A549 (cell line): ENCODE measurements at regions not wholly inside any gene's neighbourhood (a gene's known extent, or its start where the extent isn't known, plus 50 kb on each side); places are given as distances from the start of the nearest gene placed in this dataset.

Source experiments
- ATAC-seq, 2 experiments: fragments of 200-7000 bp in 1 of 2; fragments of >200 bp in 1 of 2; cut with Nextera tagmentation in 1 of 2; cut with Tn5 transposase in 1 of 2; 3 replicates each; pipeline versions ENCODE4 v1.8.0 to v1.9.1; 2018 to 2020; ENCODE audit warnings: mild to moderate bottlenecking in 1 of 2, moderate library complexity in 1 of 2
- CTCF ChIA-PET: fragments of 300-600 bp; sonication (Branson Sonifier 250); formaldehyde crosslinking; extraction: SDS; loops from one replicate; lab custom pipeline; 2021; ENCODE audit warnings: antibody characterized with exemption, inconsistent platforms; lab: Yijun Ruan, JAX
- POLR2A ChIA-PET: fragments of 350-600 bp; formaldehyde crosslinking; extraction: SDS; loops from one replicate; lab custom pipeline; 2021; ENCODE audit warnings: antibody characterized with exemption, inconsistent platforms; lab: Yijun Ruan, JAX
- DNase-seq, 2 experiments: peaks; one replicate each; pipeline versions ENCODE4 v3.0.0 to v3.0.0-alpha.2; 2011 to 2016; ENCODE audit warnings: low read depth in 1 of 2, low spot score in 1 of 2
- FAIRE-seq: peaks from 2 replicates; lab custom pipeline; 2011; peaks lifted over from hg19 to GRCh38; lab: Jason Lieb, UNC
- H3K27ac ChIP-seq, 2 experiments: fragments of >200 bp; sonication (Bioruptor Twin); formaldehyde crosslinking; 3 replicates each; pipeline ENCODE4 v1.5.1; 2016 to 2017
- H3K4me1 ChIP-seq: fragments of >200 bp; sonication (Bioruptor Twin); formaldehyde crosslinking; 3 replicates; pipeline ENCODE4 v1.6.1; 2016
- H3K4me2 ChIP-seq: fragments of >200 bp; sonication (Bioruptor Twin); formaldehyde crosslinking; 3 replicates; pipeline ENCODE4 v1.6.1; 2016
- H3K4me3 ChIP-seq: fragments of >200 bp; sonication (Bioruptor Twin); formaldehyde crosslinking; 3 replicates; pipeline ENCODE4 v1.5.1; 2016
- H3K9me3 ChIP-seq: fragments of >200 bp; sonication (Bioruptor Twin); formaldehyde crosslinking; 3 replicates; pipeline ENCODE4 v1.6.1; 2016
- CBX8 ChIP-seq: fragments of 200-600 bp; sonication (generic); IDR thresholded peaks from 2 replicates; pipeline ENCODE4 v1.6.1; 2016
- CTCF ChIP-seq: fragments of >200 bp; sonication (Bioruptor Twin); formaldehyde crosslinking; IDR thresholded peaks from 3 replicates; pipeline ENCODE4 v1.5.1; 2016
- EHF ChIP-seq: fragments of 250-450 bp; sonication (Bioruptor Pico); IDR thresholded peaks from 2 replicates; pipeline ENCODE4 v1.5.0; 2020; ENCODE audit warnings: mild to moderate bottlenecking
- EHMT2 ChIP-seq: fragments of 200-600 bp; sonication (generic); IDR thresholded peaks from 2 replicates; pipeline ENCODE4 v1.6.1; 2016; ENCODE audit warnings: antibody characterized with exemption, low read depth, mild to moderate bottlenecking, moderate library complexity
- ELK1 ChIP-seq: fragments of 150-350 bp; IDR thresholded peaks from 2 replicates; pipeline ENCODE4 v1.6.1; 2014; ENCODE audit warnings: low read depth, mild to moderate bottlenecking, low read length
- EP300 ChIP-seq, 2 experiments: fragments of >200 bp; sonication (Bioruptor Twin); formaldehyde crosslinking; IDR thresholded peaks; 2 replicates in 1 of 2; 3 replicates in 1 of 2; pipeline ENCODE4 v1.6.1; 2016 to 2017
- ESRRA ChIP-seq: fragments of 150-350 bp; IDR thresholded peaks from 2 replicates; pipeline ENCODE4 v1.6.1; 2014; ENCODE audit warnings: mild to moderate bottlenecking, low read length, borderline replicate concordance
- FOSB ChIP-seq: fragments of 250-450 bp; sonication (Bioruptor Pico); IDR thresholded peaks from 2 replicates; pipeline ENCODE4 v1.5.0; 2020; ENCODE audit warnings: mild to moderate bottlenecking, moderate library complexity
- FOSL2 ChIP-seq, 2 experiments: fragments of 450-650 bp in 1 of 2; fragments of >200 bp in 1 of 2; sonication (Bioruptor Twin) in 1 of 2; formaldehyde crosslinking; IDR thresholded peaks; 2 replicates each; pipeline versions ENCODE4 v1.5.0 to v1.6.1; 2016 to 2020; ENCODE audit warnings: mild to moderate bottlenecking in 1 of 2, moderate library complexity in 1 of 2
- HES2 ChIP-seq: fragments of >200 bp; sonication (Bioruptor Twin); formaldehyde crosslinking; IDR thresholded peaks from 2 replicates; pipeline ENCODE4 v1.6.1; 2016
- HEYL ChIP-seq: fragments of 250-450 bp; sonication (Bioruptor Pico); IDR thresholded peaks from 2 replicates; pipeline ENCODE4 v1.8.0; 2021; ENCODE audit warnings: mild to moderate bottlenecking, moderate library complexity
- HOXB13 ChIP-seq: fragments of 250-450 bp; sonication (Bioruptor Pico); IDR thresholded peaks from 2 replicates; pipeline ENCODE4 v1.5.0; 2020; ENCODE audit warnings: low read depth, mild to moderate bottlenecking, moderate library complexity
- KDM1A ChIP-seq: fragments of 200-600 bp; sonication (generic); IDR thresholded peaks from 2 replicates; pipeline ENCODE4 v1.6.1; 2016; ENCODE audit warnings: low read depth, mild to moderate bottlenecking
- KDM5A ChIP-seq: fragments of 200-600 bp; sonication (generic); IDR thresholded peaks from 2 replicates; pipeline ENCODE4 v1.6.1; 2016; ENCODE audit warnings: antibody characterized with exemption, mild to moderate bottlenecking
- NFE2L2 ChIP-seq: fragments of 150-350 bp; conservative IDR thresholded peaks from 2 replicates; pipeline ENCODE4 v1.6.1; 2014; ENCODE audit warnings: low read length
- NPAS2 ChIP-seq: fragments of 250-450 bp; sonication (Bioruptor Pico); IDR thresholded peaks from 2 replicates; pipeline ENCODE4 v1.8.0; 2022; ENCODE audit warnings: mild to moderate bottlenecking, moderate library complexity, borderline replicate concordance
- PHF8 ChIP-seq: fragments of 200-600 bp; sonication (generic); IDR thresholded peaks from 2 replicates; pipeline ENCODE4 v1.6.1; 2016; ENCODE audit warnings: low read depth, mild to moderate bottlenecking, antibody characterized with exemption, moderate library complexity, borderline replicate concordance
- POLR2AphosphoS2 ChIP-seq: conservative IDR thresholded peaks from 2 replicates; pipeline ENCODE4 v1.6.1; 2012; ENCODE audit warnings: low read length, improper control_type of control experiment, inconsistent platforms
- RAD21 ChIP-seq, 2 experiments: fragments of >200 bp in 1 of 2; sonication (Bioruptor Twin) in 1 of 2; formaldehyde crosslinking in 1 of 2; IDR thresholded peaks in 1 of 2; conservative IDR thresholded peaks in 1 of 2; 2 replicates in 1 of 2; 3 replicates in 1 of 2; pipeline ENCODE4 v1.6.1; 2012 to 2018; ENCODE audit warnings: inconsistent platforms in 1 of 2
- RNF2 ChIP-seq: fragments of 200-600 bp; sonication (generic); IDR thresholded peaks from 2 replicates; pipeline ENCODE4 v1.6.1; 2016; ENCODE audit warnings: low read depth, mild to moderate bottlenecking, antibody characterized with exemption, moderate library complexity, borderline replicate concordance
- SMC3 ChIP-seq: fragments of >200 bp; sonication (Bioruptor Twin); formaldehyde crosslinking; IDR thresholded peaks from 3 replicates; pipeline ENCODE4 v1.6.1; 2018; ENCODE audit warnings: inconsistent platforms
- SREBF2 ChIP-seq: fragments of 450-650 bp; IDR thresholded peaks from 2 replicates; pipeline ENCODE4 v1.6.1; 2014; ENCODE audit warnings: mild to moderate bottlenecking, moderate library complexity
- ZFP36 ChIP-seq: fragments of 450-650 bp; IDR thresholded peaks from 2 replicates; pipeline ENCODE4 v1.6.1; 2014; ENCODE audit warnings: borderline replicate concordance; ENCODE audit not compliant: partially characterized antibody
- ZNF302 ChIP-seq: fragments of 250-450 bp; sonication (Bioruptor Pico); IDR thresholded peaks from 2 replicates; pipeline ENCODE4 v1.9.0; 2021; ENCODE audit warnings: inconsistent platforms, mild to moderate bottlenecking, moderate library complexity
- ZSCAN20 ChIP-seq: fragments of 250-450 bp; sonication (Bioruptor Pico); IDR thresholded peaks from 2 replicates; pipeline ENCODE4 v1.8.0; 2022; ENCODE audit warnings: mild to moderate bottlenecking, moderate library complexity
- WGBS: methylation state at CpG from one replicate; pipeline ENCODE4 v1.1.6; 2017; ENCODE audit errors: missing lambda C conversion rate; 5-methylcytosine and 5-hydroxymethylcytosine counted together

- TF ChIP-seq EHF (CRISPR knock-in tag) (no peak), CBX8 (no peak), ZNF302 (no peak), FOSL2 (IDR thresholded peaks at IDR 0.05) (no peak), FOSL2 (CRISPR knock-in tag; IDR thresholded peaks at IDR 0.05) (no peak), HEYL (no peak), ZFP36 (no peak)
Observed at GRCh38 chr3:66617351-66617750, 116.5 kb upstream of the LRIG1 start (continued).

GRCh38 chr3:66618066-66618465 is 117.2 kb upstream of the LRIG1 start:
- no peak for DNase-seq
- Histone ChIP-seq H3K4me1 (no peaks in the 10 kb centered on the region), H3K4me2 (no peak overlapping the region), H3K4me3 (no peak overlapping the region), H3K27ac (no peak overlapping the region), H3K9me3 (no peaks in the 10 kb centered on the region)
- CTCF ChIA-PET = no interaction called here
- ATAC-seq = no peak
- 72% methylated on average over 4 of the region's 4 CpGs for WGBS
- no peak for FAIRE-seq
- POLR2A ChIA-PET = no interaction called here
- TF ChIP-seq ELK1 (no peak), POLR2AphosphoS2 (no peak), RNF2 (no peak), SREBF2 (no peak)

- ATAC-seq (no peak), DNase-seq (no peak), FAIRE-seq (no peak)
- Histone ChIP-seq H3K4me2 (no peak overlapping the region), H3K27ac (no peak overlapping the region), H3K4me3 (no peak overlapping the region), H3K4me1 (no peaks in the 10 kb centered on the region), H3K9me3 (no peaks in the 10 kb centered on the region)
- POLR2A ChIA-PET = no interaction called here
- 87% methylated on average over 9 of the region's 9 CpGs for WGBS
- no peak for TF ChIP-seq RAD21 (conservative IDR thresholded peaks at IDR 0.05 in 1 of 2, IDR thresholded peaks at IDR 0.05 in 1 of 2)
- TF ChIP-seq ELK1 = no peak
- no peak for TF ChIP-seq HOXB13 (CRISPR knock-in tag)
- CTCF ChIA-PET = no interaction called here
Observed at GRCh38 chr3:66620296-66620695, 119.5 kb upstream of the LRIG1 start.

GRCh38 chr3:66622756-66623457 is 122.1 kb upstream of the LRIG1 start:
- no peak for FAIRE-seq
- no peak overlapping the region for H3K27ac ChIP-seq
- TF ChIP-seq CTCF (no peak), NPAS2 (CRISPR knock-in tag) (no peak), HOXB13 (CRISPR knock-in tag) (no peak), KDM5A (no peak), ZSCAN20 (CRISPR knock-in tag) (no peak), EHMT2 (no peak), KDM1A (no peak), NFE2L2 (no peak), ESRRA (no peak), PHF8 (no peak), FOSB (CRISPR knock-in tag) (no peak), POLR2AphosphoS2 (no peak), EP300 (IDR thresholded peaks at IDR 0.05) (no peak), HES2 (no peak), SMC3 (no peak)
- TF ChIP-seq, all 56 proteins: peak for 0
- Histone ChIP-seq H3K4me2 (no peak overlapping the region), H3K9me3 (no peaks in the 10 kb centered on the region), H3K4me1 (no peaks in the 10 kb centered on the region), H3K4me3 (no peak overlapping the region)
- POLR2A ChIA-PET = no interaction called here
- no peak for DNase-seq
- CTCF ChIA-PET = no interaction called here
- WGBS = 72% methylated on average over 2 of the region's 2 CpGs
- no peak for ATAC-seq
